ENCODE measurements at regions not wholly inside any gene's neighbourhood (a gene's known extent, or its start where the extent isn't known, plus 50 kb on each side); places are given as distances from the start of the nearest gene placed in this dataset.
"Not testable (repeated sequence)": the region's sequence is repeated elsewhere in the genome, so short reads cannot be mapped to it uniquely, and the experiment has no call there.

DNA sequence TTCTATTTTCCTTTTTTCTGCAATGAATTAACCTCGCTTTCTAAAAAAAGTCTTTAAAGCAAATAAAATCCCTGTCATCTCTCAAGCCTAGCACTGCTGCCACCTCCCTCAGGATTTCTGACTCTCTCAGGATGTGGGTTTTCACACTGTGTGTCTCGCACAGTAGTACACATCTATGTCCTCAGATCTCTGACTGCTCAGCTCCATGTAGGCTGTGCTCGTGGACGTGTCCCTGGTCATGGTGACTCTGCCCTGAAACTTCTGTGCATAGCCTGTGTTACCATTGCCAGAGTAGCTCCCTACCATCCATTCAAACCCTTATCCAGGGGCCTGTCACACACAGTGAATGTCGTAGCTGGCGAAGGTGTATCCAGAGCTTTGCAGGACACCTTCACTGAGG is 619.3 kb downstream of the TMEM121 start:
- TF ChIP-seq, protein P1, sequence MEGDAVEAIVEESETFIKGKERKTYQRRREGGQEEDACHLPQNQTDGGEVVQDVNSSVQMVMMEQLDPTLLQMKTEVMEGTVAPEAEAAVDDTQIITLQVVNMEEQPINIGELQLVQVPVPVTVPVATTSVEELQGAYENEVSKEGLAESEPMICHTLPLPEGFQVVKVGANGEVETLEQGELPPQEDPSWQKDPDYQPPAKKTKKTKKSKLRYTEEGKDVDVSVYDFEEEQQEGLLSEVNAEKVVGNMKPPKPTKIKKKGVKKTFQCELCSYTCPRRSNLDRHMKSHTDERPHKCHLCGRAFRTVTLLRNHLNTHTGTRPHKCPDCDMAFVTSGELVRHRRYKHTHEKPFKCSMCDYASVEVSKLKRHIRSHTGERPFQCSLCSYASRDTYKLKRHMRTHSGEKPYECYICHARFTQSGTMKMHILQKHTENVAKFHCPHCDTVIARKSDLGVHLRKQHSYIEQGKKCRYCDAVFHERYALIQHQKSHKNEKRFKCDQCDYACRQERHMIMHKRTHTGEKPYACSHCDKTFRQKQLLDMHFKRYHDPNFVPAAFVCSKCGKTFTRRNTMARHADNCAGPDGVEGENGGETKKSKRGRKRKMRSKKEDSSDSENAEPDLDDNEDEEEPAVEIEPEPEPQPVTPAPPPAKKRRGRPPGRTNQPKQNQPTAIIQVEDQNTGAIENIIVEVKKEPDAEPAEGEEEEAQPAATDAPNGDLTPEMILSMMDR (IDR thresholded peaks at IDR 0.05), result not testable (repeated sequence)
- not testable (repeated sequence) for TF ChIP-seq POLR2A, EP300, POLR2AphosphoS5 (IDR thresholded peaks at IDR 0.05)
